Omental fat pad (tissue), 3 donors: ENCODE measurements at regions not wholly inside any gene's neighbourhood (a gene's known extent, or its start where the extent isn't known, plus 50 kb on each side); places are given as distances from the start of the nearest gene placed in this dataset.
A peak's percentile ranks its signal among the peaks of the same experiment; 100 is the strongest.

ENCODE experiments used
- ATAC-seq: fragments of 150-250 bp; one replicate; pipeline ENCODE4 v1.9.1; 2016; ENCODE audit warnings: mild to moderate bottlenecking, moderate library complexity; ENCODE audit not compliant: low FRiP score
- DNase-seq: peaks from one replicate; pipeline ENCODE4 v3.0.0-alpha.2; 2019; ENCODE audit warnings: low spot score
- CTCF ChIP-seq, 3 donors: fragments of 450-650 bp; IDR thresholded peaks; one replicate each; pipeline ENCODE4 v1.5.1; 2016 to 2017; ENCODE audit warnings: antibody characterized with exemption in 3 of 3, mild to moderate bottlenecking in 3 of 3, moderate library complexity in 2 of 3

GRCh38 chrX:45852884-45853283 lies 652.2 kb upstream of the DIPK2B start:
- no peak for ATAC-seq
- no peak for TF ChIP-seq CTCF (IDR thresholded peaks at IDR 0.05)
- no peak for DNase-seq

GRCh38 chrX:45851434-45851991 lies 650.8 kb upstream of the DIPK2B start:
- no peak for TF ChIP-seq CTCF (IDR thresholded peaks at IDR 0.05)
- DNase-seq (no peak), ATAC-seq (peak; percentile 77)

GRCh38 chrX:45850775-45851433 lies 650.2 kb upstream of the DIPK2B start:
- TF ChIP-seq CTCF (IDR thresholded peaks at IDR 0.05): no peak
- DNase-seq: no peak
- peak; percentile 41 for ATAC-seq

GRCh38 chrX:45850197-45850774 lies 649.6 kb upstream of the DIPK2B start:
- no peak for TF ChIP-seq CTCF (IDR thresholded peaks at IDR 0.05)
- ATAC-seq (peak; percentile 11), DNase-seq (no peak)

- DNase-seq (no peak), ATAC-seq (peak; percentile 41)
- TF ChIP-seq CTCF (IDR thresholded peaks at IDR 0.05): no peak
Observed at GRCh38 chrX:45849261-45849862, 648.7 kb upstream of the DIPK2B start.

GRCh38 chrX:45847961-45848360 lies 647.3 kb upstream of the DIPK2B start:
- DNase-seq (no peak), ATAC-seq (no peak)
- no peak for TF ChIP-seq CTCF (IDR thresholded peaks at IDR 0.05)
